Smooth muscle cell of the brain vasculature (primary cell): ENCODE measurements at regions not wholly inside any gene's neighbourhood (a gene's known extent, or its start where the extent isn't known, plus 50 kb on each side); places are given as distances from the start of the nearest gene placed in this dataset.
A peak's percentile ranks its signal among the peaks of the same experiment; 100 is the strongest.

ENCODE experiments used
- DNase-seq: peaks from one replicate; pipeline ENCODE4 v3.0.0-alpha.2; 2012; ENCODE audit warnings: low read depth, low spot score

DNA sequence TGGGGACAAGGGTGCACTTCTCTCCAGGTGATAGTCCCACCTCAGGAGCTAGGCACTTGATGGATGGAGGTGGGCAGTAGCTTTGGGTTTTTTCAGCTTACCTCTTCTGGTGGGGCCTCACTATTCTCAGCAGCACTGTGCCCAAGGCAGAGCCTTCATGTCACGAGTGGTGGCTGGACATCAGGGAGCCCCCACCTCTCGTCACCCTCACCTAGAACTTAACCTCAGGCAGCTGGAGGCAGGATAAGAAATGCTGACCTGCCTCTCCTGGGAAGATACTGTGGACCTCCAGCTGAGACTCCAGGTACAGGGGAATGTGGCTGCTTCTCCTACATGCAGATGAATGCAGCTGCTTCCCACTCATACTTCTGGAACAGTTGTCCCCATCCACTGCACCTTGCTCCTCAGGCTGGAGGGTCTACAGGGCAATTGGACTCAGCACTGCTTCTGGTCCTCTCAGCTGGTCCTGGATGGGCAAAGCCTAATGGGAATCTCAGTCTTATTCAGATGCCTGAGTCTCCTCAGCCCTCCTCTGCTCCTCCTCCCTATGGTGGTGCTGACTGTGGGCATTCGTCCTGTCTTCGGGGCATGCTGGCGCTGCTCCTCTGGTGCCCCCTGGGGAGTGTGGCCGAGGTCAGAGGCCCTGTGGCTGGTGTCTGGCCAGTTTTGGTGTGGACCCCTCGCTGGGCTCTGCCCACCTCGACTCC is 129.9 kb downstream of the KLF13 start:
- DNase-seq: no peak

DNA sequence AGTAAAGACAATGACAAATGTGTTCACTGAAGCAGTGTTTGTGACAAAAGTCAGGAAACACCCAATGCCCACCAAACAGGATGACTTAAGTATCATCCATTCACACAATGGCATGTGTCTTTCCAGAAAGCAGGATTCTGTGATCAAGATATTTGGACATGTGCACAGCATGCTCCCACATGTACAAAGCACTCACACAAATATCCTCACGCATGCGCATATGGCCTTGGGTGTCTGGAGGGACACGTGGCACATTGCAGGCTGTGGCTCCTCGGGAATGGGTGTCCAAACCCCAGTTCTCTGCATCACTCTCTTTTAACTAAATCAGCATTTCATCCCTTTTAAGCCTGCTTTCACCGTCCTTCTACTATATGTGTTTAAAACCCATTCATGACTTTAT is 130.5 kb downstream of the KLF13 start:
- no peak for DNase-seq

DNA sequence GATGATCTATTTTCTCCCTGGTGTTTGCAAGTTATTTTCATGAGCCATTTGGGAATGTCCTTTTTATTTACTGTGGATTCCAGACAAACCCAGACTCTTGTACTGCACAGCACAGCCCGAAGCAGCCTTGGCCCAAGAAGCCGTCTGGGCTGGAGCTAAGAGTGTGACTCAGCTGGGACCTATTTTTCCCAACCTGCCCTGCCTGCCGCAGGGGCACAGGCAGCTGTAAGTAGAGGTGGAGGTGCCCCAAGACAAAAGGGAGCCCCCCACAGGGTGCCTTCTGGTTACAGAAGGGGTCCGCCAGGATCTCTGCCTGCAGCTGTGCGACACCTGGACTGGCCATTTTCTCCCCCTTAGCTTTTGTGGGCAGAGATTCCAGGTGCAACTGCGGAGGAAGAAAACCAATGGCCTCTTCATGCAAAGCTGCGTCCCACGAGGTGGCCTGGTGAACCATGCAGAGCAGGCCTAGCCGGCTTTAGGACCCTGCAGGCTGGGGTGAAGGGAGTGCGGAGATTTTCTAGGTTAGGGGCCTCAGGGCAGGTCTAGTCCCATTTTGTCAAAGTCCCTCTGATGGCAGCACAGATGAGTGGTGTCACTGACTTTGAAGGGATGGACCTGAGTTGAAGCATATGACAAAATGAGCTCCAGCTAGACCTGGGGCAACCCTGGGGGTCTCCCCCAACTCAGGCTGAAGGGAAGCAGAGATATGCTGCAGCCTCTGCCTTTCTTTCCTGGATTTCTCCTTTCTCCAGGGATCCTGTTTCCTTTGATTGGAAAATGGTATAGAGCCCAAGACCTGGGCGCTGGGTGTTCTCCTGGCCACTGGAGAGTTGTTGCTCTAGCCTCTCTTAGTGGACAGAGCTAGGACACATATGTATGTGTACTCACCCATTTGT is 131.2 kb downstream of the KLF13 start:
- DNase-seq: no peak

DNA sequence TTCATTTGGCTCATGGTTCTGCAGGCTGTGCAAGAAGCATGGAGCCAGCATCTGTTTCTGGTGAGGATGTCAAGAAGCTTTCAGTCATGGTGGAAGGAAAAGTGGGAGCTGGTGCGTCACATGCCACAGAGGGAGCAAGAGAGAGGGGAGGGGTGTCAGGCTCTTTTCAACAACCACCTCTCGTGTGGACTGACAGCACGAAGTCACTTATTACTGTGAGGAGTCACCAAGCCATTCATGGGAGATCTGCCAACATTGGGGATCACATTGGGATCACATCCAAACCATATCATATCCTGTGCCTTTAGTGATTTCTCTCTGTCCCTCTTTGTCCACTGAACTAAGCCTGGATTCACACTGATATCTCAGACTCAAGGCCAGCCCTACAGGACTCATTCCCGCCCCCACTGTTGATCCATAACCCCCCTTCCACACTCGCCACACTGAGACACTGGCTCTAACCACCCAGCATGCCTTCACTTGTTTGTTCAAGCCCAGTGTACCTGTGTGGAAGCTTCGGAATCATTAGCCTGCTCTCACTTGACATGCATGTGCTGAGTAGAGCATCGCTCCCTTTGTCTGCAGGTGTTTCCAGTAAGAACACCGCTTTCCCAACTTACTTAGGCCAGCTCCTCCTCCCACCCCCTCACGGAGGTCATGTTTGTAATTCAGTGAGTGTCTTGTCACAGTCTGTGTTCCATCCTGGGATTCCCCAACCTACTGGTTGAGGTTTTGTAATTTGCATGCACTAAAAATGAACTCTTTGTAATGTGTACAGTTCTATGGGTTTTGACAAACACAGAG is 132.2 kb downstream of the KLF13 start:
- DNase-seq: no peak

DNA sequence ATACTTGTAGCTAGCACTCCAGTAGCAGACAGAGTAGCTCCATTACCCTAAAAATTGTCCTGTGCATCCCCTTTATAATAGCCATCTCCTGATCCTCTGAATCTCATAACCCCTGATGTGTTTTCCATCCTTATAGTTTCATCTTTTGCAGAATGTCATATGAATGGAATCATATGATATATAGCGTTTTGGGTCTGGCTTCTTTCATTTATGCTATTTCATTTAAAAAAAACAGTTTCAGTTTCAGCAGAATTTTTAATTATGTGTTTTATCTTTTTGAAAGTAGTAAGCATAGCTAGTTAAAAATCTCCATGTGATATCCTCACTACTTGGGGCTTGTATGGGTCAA is 132.7 kb downstream of the KLF13 start:
- DNase-seq: no peak

DNA sequence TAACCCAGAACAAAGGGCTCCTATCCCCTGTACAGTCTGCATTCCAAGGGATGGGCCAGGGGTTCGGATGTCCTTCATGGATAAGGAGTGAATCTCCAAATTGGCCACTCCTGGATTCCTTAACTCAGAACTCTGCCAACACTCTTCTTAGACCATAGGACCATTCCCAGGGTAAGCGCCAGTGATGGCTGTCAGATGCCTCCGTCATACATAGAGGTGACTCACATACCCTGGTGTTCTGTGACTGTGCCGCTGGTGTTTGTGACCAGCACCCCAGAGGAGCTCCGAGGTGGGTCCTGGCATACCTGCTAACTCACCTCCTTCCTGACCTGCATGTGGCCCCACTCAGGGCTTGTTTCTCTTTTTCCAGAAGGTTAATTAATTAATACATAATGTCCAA is 134.7 kb downstream of the KLF13 start:
- DNase-seq: no peak

DNA sequence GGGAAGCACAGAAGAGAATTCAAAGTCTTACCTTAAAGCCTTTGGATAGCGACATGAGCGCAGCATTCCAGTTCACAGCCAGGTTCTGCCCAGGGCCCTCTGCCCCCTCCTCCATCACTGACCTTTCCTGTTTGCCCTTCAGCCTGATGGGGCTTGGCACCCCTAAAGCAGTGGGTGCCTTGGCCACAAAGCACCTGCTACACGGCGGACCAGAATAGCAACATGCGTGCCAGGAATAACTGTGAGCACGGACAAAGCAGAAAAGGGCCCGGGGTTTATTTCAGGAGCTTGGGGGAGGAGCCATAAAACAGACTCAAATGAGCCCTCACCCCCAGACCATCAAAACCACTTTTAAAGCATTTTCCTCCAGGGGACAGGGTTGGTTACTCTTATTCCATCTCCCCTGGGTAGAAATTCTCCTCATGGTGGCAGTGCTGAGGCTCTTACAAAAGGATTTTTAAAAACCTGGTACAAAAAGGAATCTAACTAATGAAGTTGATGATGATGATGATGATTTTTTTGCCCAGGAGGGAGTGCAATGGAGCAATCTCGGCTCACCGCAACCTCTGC is 135.4 kb downstream of the KLF13 start:
- no peak for DNase-seq

DNA sequence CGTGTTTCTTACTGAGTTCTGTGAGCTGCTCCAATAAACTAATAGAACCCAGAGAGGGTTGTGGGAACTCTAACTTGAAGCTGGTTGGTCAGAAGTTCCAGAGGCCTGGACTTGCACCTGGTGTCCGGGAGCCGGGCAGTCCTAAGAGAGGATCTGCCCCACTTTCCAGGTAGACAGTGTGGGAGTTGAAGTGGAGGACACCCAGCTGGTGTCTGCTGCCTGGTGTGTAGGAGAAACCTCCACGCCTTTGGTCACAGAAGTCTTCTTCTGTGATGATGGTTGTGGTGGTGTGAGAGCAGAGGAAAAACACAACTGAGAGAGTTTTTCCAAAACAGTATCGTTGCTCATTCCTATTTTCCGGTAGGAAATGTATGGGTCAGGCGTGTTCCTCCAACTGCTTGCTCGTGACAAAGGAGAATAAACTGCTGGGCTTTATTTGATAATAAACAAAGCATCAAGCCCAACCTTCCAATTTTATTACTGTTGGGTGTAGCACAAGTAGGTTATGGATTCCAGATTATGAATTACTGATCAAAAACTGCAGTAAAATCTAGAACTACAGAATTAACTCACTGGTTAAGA is 137.0 kb downstream of the KLF13 start:
- no peak for DNase-seq

DNA sequence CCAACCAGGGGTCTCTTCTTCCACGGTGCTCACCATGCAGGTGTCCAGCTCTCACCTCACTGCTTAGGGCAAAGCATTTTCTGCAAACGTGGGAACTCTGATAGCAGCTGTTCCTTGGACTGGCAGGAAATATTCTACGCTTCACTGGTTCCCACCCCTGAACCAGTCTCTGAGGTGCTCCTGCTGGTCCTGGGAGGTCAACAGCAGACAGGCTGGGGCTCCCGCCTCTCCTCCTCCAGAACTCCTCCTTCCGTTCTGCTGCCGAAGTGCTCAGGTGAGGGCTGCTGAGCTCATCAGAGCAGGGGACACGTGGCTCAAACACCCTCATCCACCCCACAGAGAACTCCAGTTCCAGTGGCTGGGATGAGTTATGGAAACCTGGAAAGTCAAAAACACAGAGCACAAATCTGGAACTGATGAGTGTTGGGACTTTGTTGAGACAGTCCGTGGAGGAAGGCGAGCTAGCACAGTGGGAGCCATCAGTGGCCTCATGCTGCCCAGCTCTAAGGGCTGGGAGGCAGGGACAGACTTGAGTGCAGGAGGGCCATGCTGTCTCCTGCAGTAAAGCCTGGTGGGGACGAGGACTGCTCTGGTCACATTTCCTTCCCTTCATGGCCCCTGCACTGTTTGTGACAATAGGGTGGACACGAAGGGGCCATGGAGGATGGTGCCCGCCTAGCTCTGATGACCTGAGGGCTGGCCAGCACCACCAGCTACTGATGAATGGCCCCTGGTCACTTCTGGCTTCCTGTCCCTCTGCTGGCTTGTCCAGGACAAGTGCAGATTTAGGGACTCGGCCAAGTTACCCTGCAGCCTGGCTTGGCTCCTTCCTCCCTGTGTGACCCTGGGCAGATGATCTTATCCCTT is 137.8 kb downstream of the KLF13 start:
- DNase-seq: no peak

DNA sequence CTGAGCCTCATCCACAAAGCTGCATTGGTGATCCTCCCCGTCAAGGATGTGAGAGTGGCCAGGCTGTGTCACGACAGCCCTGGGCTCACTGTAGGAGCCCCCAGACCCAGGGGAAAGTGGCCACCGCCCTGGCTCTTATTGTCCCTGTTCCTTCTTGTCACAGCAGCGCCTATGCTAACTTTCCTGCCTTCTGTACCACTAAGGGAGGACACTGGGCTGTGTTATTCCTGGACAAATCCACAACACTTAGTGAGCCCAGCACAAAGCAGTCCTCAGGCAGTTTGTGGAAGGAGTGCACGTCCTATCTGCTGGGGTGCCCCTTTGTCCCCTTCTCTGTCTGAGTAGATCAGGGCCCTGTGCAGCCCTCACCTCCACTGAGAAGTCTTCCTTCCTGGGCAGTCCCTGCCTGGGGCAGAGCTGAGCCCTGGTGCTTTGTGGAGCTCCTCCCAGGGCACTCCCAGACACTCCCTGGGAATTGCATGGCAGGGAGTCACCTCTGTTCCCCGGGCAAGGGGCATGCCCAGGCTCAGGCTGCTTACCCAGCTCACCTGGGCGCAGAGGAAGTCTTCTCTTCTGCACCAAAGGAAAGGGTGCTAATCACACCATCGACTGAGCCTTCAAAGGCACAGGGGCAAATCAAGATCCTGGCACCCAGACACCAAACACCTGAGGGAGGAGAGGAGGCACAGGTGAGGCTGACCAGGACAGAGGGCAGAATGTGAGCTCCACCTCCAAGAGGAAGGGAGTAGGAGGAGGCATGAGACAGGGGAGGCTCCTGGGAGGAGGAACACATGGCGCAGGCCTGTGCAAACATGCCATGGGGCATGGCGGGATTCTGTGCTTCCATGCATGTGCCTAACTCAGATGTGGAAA is 138.7 kb downstream of the KLF13 start:
- no peak for DNase-seq

DNA sequence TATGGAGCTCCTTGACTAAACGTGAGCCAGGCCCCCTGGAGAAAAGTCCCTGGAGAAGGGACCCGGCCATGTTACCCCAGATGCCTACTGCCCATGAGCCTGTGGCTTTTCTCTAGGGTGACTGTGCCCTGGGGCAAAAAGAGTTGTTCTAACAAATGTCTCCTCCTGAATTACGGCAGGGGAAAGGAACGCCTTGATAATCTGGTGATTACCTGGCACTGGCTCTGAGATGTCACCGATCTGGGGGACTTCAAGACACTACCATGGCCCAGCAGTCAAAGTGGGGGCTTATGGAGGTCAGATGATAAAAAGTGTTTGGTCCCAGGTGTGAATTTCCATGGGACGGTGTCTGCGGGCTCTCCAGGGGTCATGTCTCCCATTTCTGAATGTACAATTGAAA is 140.7 kb downstream of the KLF13 start:
- no peak for DNase-seq

DNA sequence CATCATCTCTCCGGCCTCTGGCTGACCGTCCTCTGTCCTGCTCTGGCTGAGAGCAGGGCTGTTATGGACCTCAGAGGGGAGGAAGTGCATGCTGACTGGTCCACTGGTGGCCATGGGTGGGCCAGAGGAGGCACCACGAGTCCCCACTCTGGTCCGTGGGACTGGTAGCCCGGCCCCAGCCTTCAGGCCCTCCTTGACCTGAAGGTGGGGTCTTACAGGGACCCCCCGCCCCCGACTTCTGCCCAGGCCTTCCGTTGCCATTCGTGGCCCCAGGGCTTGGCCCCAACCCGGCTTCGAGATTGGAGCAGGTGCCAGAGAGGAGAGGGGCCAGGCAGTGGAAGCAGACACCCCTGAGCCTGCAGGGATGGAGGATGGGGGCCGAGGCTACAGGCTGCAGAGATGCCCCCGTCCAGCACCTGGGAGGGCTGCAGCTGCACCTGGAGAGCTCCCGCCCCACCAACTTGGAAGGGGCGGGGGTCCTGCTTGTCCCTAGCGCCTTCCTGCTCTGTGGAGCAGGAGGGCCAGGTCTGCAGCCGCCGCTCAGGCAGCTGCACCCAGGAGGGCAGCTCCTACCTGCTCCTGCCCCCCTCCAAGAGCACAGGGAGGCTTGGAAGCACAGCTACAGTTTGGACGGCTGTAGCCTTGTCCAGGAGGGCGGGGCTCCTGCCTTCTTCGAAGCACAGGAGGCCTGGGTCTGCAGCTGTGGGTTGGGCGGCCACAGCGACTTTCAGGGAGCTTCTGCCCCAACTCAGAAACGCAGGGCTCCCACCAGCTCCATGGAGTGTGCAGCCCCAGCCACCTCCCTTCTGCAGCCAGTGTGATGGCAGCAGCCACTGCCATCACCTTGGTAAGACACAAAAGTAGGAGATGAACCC is 142.5 kb downstream of the KLF13 start:
- DNase-seq: no peak

DNA sequence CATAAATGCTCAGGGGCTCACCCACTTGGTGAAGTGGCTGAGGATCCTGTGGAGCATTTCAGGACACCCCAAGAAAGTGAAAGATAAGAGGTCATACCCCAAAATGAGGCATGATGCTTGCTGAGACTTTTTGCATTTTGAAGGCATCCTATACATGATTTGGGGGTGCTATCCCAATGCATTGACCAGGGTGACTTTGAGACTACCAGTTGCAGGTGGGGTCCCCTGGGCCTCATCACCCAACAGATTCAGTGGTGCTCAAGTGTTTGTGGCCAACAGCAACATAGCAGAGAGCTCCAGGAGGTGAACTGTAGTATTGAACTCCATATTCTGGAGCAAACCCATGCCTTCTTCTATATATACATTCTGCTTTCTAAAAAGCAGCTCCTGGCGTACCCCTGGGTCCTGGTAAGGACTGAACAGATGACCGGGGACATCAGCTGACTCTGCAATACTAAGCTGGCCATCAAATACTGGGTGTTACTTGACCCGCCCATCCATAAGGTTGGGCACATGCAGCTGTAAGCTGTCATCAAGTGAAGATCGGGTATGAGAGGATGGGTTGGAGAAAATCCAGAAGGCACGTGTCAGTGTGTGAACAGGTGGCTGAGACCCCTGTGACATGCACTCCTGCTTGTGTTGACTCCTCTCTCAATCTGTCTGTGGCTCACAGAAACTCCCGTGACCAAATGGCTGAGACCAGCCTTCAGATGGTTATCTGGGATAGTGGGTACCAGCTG is 143.3 kb downstream of the KLF13 start:
- DNase-seq: no peak

DNA sequence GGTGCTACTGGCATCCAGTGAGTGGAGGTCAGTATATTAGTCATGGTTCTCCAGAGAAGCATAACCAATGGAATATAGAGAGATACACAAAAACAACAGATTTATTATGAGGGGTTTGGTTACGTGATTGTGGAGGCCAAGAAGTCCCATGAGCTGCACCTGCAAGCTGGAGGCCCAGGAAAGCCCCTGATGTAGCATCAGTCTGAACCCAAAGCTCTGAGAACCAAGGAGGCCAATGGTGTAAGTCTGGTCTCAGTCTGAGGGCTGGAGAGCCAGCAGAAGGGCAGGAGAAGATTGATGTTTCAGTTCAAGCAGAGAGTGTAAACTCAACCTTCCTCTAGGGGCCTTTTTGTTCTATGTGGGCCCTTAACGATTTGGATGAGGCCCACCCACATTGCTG is 144.1 kb downstream of the KLF13 start:
- DNase-seq: no peak

DNA sequence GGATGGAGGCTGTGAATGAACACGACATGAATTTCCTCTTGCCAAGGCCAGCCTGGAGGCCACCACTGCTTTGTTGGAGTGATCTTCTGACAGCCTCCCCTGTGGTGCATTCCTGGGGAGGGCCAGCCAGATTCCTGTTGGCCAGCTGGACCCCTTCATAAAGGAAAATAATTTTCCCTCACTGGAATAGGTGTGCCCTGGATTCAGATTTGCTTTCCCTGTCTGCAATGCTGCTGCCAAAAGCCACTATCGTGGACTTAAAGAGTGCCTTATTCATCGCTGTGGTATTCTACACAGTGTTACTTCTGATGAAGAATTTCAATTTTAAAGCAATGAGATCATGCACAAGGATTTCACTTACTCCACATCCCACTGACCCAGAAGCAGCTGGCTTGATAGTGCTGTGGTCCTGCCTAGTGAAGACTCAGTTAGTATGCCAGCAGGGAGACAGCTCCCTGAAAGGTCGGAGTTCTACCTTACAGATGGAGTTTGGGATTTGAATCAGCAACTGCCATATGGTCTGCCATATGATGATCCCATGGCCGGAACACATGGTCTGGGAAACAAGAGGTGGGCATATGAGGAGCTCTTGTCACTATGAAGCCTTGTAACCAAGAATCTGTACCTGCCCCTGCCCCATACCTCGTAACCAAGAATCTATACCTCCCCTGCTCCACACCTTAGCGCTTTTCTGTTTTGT is 145.2 kb downstream of the KLF13 start:
- peak; percentile 35 for DNase-seq

DNA sequence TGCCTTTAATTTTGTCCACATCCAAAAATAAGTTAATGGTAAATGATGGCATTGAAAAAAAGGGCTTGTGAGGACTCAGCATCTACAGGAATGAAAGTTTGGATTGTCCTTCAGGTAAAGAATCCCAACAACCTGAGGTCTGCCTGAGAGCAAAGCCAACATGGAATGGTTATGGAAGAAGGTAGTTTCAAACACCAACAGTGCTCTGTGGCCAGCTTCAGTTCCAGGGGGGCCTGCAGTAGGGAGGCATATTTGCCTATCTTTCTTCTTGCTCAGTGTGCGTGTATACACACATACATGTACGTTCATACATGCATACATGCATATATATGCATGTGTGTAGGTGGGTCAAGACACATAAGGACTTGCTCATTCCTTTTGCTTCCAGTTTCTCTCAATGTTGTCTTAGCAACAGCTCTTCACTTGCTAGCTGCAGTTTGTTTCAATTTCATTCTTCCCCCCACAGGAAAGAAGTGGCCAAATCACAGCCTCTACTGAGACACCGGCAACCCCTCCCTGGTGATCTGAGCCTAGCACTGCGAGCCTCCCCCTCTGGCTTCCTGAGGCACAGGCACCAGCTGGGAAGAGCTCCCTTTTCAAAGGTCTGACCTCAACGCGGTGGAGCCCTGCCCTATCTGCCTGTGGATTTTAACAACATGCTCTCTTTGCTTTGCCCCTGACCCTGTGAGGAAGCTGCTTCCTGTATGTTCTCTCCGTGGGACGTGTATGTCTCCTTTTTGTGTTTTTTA is 146.2 kb downstream of the KLF13 start:
- peak; percentile 43 for DNase-seq
